Uterus (tissue), 3 donors: ENCODE measurements at regions not wholly inside any gene's neighbourhood (a gene's known extent, or its start where the extent isn't known, plus 50 kb on each side); places are given as distances from the start of the nearest gene placed in this dataset.

ENCODE experiments used
- DNase-seq, 2 donors: peaks; one replicate each; pipeline ENCODE4 v3.0.0-alpha.2; 2019 to 2020
- H3K27ac ChIP-seq, 2 donors: fragments of 200-600 bp; sonication (generic); 1 replicate in 1 of 2; 2 replicates in 1 of 2; pipeline ENCODE4 v1.5.1; 2016 to 2018
- H3K27me3 ChIP-seq, 2 donors: fragments of 200-600 bp; sonication (generic); one replicate each; pipeline ENCODE4 v1.5.1; 2018 to 2019; ENCODE audit warnings: control low read depth in 1 of 2
- H3K36me3 ChIP-seq, 2 donors: fragments of 200-600 bp; sonication (generic); one replicate each; pipeline ENCODE4 v1.5.1; 2019; ENCODE audit warnings: control low read depth in 1 of 2
- H3K4me1 ChIP-seq, 2 donors: fragments of 200-600 bp; sonication (generic); one replicate each; pipeline ENCODE4 v1.5.1; 2018 to 2019; ENCODE audit warnings: control low read depth in 1 of 2
- H3K4me3 ChIP-seq, 2 donors: fragments of 200-600 bp; sonication (generic); 1 replicate in 1 of 2; 2 replicates in 1 of 2; pipeline ENCODE4 v1.5.1; 2018 to 2019; ENCODE audit warnings: mild to moderate bottlenecking in 1 of 2
- H3K9me3 ChIP-seq, 2 donors: fragments of 200-600 bp; sonication (generic); one replicate each; pipeline ENCODE4 v1.5.1; 2019; ENCODE audit warnings: control low read depth in 1 of 2
- POLR2A ChIP-seq, 2 donors: fragments of 450-650 bp; IDR thresholded peaks; one replicate each; pipeline ENCODE4 v1.6.1; 2016; ENCODE audit warnings: antibody characterized with exemption in 2 of 2, mild to moderate bottlenecking in 1 of 2, moderate library complexity in 1 of 2
- intact Hi-C: fragments of 100-400 bp; cut with DNase I; formaldehyde crosslinking; loops from one replicate; pipeline ENCODE4 v1.15.1; 2023; ENCODE audit warnings: low total_unique reads
- TF ChIP-seq, protein P1 (sequence below), 4 experiments: fragments of 200-600 bp in 2 of 4; fragments of 450-650 bp in 2 of 4; sonication (generic) in 2 of 4; IDR thresholded peaks; one replicate each; pipeline ENCODE4 v1.5.1; 2016 to 2019; ENCODE audit warnings: antibody characterized with exemption in 4 of 4, mild to moderate bottlenecking in 2 of 4, moderate library complexity in 1 of 4
- donor health status: DM: yes; HTN: yes; CAD: no.

DNA sequence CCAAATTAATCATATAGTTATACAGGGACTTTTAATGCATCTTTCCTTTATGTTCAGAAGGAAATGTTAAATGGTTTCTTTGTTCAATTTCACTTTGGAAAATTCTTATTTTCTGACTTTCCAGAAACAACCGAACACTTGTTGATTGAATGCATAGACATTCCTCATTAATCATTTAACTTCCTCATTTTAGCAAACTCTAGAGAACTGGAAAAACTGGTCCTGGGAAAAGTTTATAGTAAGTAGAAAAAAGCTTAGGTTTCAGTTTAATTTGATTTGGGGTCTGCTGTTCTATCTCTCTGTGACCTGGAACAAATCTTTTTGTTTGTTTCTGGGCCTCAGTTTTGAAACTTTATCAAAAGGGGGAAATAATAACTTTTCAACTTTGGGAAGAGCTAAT, 320.4 kb downstream of the CMPK2 start:
- intact Hi-C loops = no loop called here
- H3K27ac ChIP-seq = no peak overlapping the region
- no peaks in the 10 kb centered on the region for H3K4me1 ChIP-seq
- H3K27me3 ChIP-seq = no peaks in the 10 kb centered on the region
- no peak overlapping the region for H3K4me3 ChIP-seq
- no peaks in the 10 kb centered on the region for H3K36me3 ChIP-seq
- TF ChIP-seq POLR2A (IDR thresholded peaks at IDR 0.05) = no peak
- TF ChIP-seq, protein P1, sequence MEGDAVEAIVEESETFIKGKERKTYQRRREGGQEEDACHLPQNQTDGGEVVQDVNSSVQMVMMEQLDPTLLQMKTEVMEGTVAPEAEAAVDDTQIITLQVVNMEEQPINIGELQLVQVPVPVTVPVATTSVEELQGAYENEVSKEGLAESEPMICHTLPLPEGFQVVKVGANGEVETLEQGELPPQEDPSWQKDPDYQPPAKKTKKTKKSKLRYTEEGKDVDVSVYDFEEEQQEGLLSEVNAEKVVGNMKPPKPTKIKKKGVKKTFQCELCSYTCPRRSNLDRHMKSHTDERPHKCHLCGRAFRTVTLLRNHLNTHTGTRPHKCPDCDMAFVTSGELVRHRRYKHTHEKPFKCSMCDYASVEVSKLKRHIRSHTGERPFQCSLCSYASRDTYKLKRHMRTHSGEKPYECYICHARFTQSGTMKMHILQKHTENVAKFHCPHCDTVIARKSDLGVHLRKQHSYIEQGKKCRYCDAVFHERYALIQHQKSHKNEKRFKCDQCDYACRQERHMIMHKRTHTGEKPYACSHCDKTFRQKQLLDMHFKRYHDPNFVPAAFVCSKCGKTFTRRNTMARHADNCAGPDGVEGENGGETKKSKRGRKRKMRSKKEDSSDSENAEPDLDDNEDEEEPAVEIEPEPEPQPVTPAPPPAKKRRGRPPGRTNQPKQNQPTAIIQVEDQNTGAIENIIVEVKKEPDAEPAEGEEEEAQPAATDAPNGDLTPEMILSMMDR (IDR thresholded peaks at IDR 0.05) = no peak
- no peaks in the 10 kb centered on the region for H3K9me3 ChIP-seq
- no peak for DNase-seq

DNA sequence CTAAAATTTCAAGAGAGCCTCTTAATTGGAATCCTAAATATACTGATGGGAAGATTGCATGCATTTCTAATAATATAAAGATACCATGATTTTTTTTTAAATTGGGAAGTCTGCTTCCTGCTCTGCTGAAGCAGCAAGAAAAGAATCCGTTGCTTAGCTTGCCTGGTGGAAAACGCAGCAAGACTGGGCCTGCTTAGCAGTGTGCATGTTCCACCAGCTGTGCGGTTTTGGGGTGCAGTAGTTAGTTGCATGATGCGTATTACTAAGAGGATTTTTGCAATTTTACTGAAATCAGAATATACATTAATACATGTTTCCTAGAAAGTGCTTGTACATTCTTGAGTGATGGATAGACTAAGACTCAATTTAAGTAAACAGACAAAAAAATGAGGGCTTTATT, 319.9 kb downstream of the CMPK2 start:
- H3K36me3 ChIP-seq = no peaks in the 10 kb centered on the region
- intact Hi-C loops = no loop called here
- TF ChIP-seq POLR2A (IDR thresholded peaks at IDR 0.05) = no peak
- TF ChIP-seq, protein P1 (IDR thresholded peaks at IDR 0.05) = no peak
- H3K4me1 ChIP-seq = no peaks in the 10 kb centered on the region
- H3K27me3 ChIP-seq = no peaks in the 10 kb centered on the region
- no peaks in the 10 kb centered on the region for H3K9me3 ChIP-seq
- no peak for DNase-seq
- H3K4me3 ChIP-seq = no peak overlapping the region
- no peak overlapping the region for H3K27ac ChIP-seq

DNA sequence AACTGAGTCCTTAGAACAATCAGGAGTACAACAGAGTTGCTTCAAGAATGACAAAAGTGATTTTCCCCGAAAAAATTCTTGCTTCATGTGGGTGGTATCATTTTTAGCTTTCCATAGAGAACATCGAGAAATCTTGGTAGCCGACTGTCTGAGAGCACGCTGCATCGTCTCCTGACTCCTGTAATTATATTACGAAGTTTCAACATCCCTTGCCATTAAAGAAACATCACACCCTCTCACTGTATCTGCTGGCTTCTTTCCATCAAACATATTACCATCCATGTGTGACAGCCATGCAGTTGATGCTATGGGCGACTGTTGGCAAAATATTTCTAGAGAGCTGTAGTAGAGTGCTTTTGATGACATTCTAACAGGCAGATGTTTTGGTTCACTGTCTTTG, 311.2 kb downstream of the CMPK2 start:
- DNase-seq = no peak

DNA sequence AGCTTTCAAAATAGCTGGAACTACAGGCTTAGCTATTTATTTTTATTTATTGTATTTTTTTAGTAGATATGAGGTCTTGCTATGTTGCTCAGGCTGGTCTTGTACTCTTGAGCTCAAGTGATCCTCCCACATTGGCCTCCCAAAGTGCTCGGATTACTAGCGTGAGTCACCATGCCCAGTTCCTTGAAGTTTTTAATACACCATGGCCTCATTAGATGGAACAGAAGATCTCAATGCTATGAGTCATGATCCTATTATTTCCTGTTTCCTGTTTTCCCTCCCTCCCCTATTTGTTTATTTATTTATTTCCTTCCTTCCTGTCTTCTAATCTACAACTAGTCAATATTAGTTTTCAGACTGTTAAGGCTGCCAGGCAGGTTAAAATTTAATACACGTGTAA, 309.0 kb downstream of the CMPK2 start:
- no peak overlapping the region for H3K27ac ChIP-seq
- no peaks in the 10 kb centered on the region for H3K9me3 ChIP-seq
- intact Hi-C loops = no loop called here
- DNase-seq = no peak
- H3K4me1 ChIP-seq = no peaks in the 10 kb centered on the region
- H3K4me3 ChIP-seq = no peak overlapping the region
- H3K36me3 ChIP-seq = no peaks in the 10 kb centered on the region
- no peaks in the 10 kb centered on the region for H3K27me3 ChIP-seq
- TF ChIP-seq POLR2A (IDR thresholded peaks at IDR 0.05) = no peak
- TF ChIP-seq, protein P1 (IDR thresholded peaks at IDR 0.05) = no peak

More for the DNA sequence above, 311.2 kb downstream of the CMPK2 start:
- Histone ChIP-seq H3K27me3 (no peaks in the 10 kb centered on the region), H3K4me1 (no peaks in the 10 kb centered on the region), H3K27ac (no peak overlapping the region), H3K9me3 (no peaks in the 10 kb centered on the region), H3K36me3 (no peaks in the 10 kb centered on the region), H3K4me3 (no peak overlapping the region)
- intact Hi-C loops = no loop called here
- TF ChIP-seq POLR2A (IDR thresholded peaks at IDR 0.05) = no peak
- TF ChIP-seq, protein P1 (IDR thresholded peaks at IDR 0.05) = no peak

DNA sequence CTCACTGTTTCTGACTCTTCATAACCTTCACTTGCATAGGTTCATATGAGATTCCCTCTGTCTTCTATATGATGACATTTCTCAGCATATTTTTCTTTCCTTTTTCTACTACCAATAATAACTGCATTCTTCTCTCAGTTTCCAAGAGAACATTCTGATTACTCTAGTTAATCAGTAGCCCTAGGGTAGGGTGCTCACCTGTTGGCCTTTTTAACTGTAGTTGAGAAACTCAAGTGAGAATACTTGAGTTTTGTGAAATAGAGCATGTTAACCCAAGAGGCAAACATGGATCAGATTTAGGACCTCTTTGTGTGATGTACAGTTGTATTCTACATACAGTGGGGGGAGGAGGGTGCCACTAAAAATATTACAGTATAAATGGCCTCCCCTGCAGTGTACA, 308.0 kb downstream of the CMPK2 start:
- intact Hi-C loops = no loop called here
- no peak for TF ChIP-seq POLR2A (IDR thresholded peaks at IDR 0.05)
- TF ChIP-seq, protein P1 (IDR thresholded peaks at IDR 0.05) = no peak
- no peaks in the 10 kb centered on the region for H3K27me3 ChIP-seq
- H3K4me1 ChIP-seq = no peaks in the 10 kb centered on the region
- H3K4me3 ChIP-seq = no peak overlapping the region
- no peaks in the 10 kb centered on the region for H3K9me3 ChIP-seq
- no peaks in the 10 kb centered on the region for H3K36me3 ChIP-seq
- no peak for DNase-seq
- H3K27ac ChIP-seq = no peak overlapping the region
